ENCODE measurements at regions not wholly inside any gene's neighbourhood (a gene's known extent, or its start where the extent isn't known, plus 50 kb on each side); places are given as distances from the start of the nearest gene placed in this dataset.

DNA sequence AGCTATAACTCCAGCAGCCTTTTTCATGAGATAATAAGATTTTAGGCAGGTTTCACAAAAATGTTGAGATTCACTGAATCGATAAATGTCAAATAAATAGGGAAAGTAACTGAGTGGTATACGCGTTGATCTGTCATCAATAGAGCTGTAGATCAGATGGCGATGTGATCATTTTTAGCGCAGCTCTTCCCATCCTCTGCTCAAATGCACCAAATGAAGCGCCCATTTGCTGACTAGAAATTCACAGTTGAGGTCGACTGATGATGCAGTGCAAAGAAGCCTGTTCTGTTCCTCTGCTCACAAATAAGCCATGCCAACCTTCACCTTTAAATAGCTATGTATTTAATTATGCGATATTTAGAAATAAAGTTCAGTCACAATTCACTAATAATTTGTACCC, 693.5 kb downstream of the ARHGAP15 start (continued):
- TF ChIP-seq, protein P1, sequence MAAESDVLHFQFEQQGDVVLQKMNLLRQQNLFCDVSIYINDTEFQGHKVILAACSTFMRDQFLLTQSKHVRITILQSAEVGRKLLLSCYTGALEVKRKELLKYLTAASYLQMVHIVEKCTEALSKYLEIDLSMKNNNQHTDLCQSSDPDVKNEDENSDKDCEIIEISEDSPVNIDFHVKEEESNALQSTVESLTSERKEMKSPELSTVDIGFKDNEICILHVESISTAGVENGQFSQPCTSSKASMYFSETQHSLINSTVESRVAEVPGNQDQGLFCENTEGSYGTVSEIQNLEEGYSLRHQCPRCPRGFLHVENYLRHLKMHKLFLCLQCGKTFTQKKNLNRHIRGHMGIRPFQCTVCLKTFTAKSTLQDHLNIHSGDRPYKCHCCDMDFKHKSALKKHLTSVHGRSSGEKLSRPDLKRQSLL (tag by site-specific recombination; IDR thresholded peaks at IDR 0.05): no peak
- TF ChIP-seq ZNF830 (tag by site-specific recombination; IDR thresholded peaks at IDR 0.05; ENCODE audit: low read depth): no peak
- TF ChIP-seq, protein P2, sequence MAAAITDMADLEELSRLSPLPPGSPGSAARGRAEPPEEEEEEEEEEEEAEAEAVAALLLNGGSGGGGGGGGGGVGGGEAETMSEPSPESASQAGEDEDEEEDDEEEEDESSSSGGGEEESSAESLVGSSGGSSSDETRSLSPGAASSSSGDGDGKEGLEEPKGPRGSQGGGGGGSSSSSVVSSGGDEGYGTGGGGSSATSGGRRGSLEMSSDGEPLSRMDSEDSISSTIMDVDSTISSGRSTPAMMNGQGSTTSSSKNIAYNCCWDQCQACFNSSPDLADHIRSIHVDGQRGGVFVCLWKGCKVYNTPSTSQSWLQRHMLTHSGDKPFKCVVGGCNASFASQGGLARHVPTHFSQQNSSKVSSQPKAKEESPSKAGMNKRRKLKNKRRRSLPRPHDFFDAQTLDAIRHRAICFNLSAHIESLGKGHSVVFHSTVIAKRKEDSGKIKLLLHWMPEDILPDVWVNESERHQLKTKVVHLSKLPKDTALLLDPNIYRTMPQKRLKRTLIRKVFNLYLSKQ (tag by site-specific recombination; IDR thresholded peaks at IDR 0.05; ENCODE audit: borderline replicate concordance): no peak
- no peak for TF ChIP-seq ZNF701 (tag by site-specific recombination; IDR thresholded peaks at IDR 0.05)

DNA sequence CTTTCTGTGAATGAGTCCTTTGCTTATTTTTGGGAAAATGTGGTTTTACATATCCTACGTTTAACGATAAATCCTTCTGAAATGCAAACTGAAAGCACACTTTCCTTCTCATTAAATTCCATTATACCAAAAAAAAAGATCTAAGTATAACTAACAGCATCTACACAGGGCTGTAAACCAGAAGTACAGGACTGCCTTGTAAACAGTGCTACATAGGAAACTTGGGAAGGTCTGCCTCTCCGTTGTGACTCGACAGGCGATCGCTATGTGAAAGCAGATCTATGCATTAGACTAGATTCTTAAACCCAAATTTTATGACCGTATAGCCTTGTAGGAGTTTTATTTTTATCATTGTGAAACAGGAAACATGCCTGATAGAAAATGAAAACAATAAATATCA, 690.5 kb downstream of the ARHGAP15 start:
- Histone ChIP-seq H3K4me1 (ENCODE audit: control insufficient read depth, insufficient read depth, low read length) (no peaks in the 10 kb centered on the region), H3K27ac (ENCODE audit: extremely low read depth, low read depth, low read length) (no peak overlapping the region), H3K36me3 (ENCODE audit: control insufficient read depth in 2 of 2, insufficient read depth in 1 of 2, low read length in 2 of 2) (no peaks in the 10 kb centered on the region), H3K9me3 (ENCODE audit: control insufficient read depth, insufficient read depth, low read depth, low read length) (no peaks in the 10 kb centered on the region), H3K4me3 (ENCODE audit: low read depth, low read length) (no peak overlapping the region)
- ChIA-PET CTCF (no interaction called here), POLR2A (no interaction called here)
- TF ChIP-seq, protein P3, sequence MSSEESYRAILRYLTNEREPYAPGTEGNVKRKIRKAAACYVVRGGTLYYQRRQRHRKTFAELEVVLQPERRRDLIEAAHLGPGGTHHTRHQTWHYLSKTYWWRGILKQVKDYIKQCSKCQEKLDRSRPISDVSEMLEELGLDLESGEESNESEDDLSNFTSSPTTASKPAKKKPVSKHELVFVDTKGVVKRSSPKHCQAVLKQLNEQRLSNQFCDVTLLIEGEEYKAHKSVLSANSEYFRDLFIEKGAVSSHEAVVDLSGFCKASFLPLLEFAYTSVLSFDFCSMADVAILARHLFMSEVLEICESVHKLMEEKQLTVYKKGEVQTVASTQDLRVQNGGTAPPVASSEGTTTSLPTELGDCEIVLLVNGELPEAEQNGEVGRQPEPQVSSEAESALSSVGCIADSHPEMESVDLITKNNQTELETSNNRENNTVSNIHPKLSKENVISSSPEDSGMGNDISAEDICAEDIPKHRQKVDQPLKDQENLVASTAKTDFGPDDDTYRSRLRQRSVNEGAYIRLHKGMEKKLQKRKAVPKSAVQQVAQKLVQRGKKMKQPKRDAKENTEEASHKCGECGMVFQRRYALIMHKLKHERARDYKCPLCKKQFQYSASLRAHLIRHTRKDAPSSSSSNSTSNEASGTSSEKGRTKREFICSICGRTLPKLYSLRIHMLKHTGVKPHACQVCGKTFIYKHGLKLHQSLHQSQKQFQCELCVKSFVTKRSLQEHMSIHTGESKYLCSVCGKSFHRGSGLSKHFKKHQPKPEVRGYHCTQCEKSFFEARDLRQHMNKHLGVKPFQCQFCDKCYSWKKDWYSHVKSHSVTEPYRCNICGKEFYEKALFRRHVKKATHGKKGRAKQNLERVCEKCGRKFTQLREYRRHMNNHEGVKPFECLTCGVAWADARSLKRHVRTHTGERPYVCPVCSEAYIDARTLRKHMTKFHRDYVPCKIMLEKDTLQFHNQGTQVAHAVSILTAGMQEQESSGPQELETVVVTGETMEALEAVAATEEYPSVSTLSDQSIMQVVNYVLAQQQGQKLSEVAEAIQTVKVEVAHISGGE (tag by site-specific recombination; conservative IDR thresholded peaks at IDR 0.05; ENCODE audit: low read depth): no peak
- TF ChIP-seq, protein P4, sequence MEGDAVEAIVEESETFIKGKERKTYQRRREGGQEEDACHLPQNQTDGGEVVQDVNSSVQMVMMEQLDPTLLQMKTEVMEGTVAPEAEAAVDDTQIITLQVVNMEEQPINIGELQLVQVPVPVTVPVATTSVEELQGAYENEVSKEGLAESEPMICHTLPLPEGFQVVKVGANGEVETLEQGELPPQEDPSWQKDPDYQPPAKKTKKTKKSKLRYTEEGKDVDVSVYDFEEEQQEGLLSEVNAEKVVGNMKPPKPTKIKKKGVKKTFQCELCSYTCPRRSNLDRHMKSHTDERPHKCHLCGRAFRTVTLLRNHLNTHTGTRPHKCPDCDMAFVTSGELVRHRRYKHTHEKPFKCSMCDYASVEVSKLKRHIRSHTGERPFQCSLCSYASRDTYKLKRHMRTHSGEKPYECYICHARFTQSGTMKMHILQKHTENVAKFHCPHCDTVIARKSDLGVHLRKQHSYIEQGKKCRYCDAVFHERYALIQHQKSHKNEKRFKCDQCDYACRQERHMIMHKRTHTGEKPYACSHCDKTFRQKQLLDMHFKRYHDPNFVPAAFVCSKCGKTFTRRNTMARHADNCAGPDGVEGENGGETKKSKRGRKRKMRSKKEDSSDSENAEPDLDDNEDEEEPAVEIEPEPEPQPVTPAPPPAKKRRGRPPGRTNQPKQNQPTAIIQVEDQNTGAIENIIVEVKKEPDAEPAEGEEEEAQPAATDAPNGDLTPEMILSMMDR (tag by site-specific recombination; IDR thresholded peaks at IDR 0.05): no peak
- TF ChIP-seq, protein P5, sequence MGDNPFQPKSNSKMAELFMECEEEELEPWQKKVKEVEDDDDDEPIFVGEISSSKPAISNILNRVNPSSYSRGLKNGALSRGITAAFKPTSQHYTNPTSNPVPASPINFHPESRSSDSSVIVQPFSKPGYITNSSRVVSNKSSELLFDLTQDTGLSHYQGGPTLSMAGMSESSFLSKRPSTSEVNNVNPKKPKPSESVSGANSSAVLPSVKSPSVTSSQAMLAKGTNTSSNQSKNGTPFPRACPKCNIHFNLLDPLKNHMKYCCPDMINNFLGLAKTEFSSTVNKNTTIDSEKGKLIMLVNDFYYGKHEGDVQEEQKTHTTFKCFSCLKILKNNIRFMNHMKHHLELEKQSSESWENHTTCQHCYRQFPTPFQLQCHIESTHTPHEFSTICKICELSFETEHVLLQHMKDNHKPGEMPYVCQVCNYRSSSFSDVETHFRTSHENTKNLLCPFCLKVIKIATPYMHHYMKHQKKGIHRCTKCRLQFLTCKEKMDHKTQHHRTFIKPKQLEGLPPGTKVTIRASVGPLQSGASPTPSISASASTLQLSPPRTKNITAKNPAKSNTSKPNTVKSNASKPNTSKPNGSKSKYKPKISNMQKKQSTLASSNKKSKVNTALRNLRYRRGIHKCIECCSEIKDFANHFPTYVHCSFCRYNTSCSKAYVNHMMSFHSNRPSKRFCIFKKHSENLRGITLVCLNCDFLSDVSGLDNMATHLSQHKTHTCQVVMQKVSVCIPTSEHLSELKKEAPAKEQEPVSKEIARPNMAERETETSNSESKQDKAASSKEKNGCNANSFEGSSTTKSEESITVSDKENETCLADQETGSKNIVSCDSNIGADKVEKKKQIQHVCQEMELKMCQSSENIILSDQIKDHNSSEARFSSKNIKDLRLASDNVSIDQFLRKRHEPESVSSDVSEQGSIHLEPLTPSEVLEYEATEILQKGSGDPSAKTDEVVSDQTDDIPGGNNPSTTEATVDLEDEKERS (tag by site-specific recombination; IDR thresholded peaks at IDR 0.05): no peak
- TF ChIP-seq, protein P6, sequence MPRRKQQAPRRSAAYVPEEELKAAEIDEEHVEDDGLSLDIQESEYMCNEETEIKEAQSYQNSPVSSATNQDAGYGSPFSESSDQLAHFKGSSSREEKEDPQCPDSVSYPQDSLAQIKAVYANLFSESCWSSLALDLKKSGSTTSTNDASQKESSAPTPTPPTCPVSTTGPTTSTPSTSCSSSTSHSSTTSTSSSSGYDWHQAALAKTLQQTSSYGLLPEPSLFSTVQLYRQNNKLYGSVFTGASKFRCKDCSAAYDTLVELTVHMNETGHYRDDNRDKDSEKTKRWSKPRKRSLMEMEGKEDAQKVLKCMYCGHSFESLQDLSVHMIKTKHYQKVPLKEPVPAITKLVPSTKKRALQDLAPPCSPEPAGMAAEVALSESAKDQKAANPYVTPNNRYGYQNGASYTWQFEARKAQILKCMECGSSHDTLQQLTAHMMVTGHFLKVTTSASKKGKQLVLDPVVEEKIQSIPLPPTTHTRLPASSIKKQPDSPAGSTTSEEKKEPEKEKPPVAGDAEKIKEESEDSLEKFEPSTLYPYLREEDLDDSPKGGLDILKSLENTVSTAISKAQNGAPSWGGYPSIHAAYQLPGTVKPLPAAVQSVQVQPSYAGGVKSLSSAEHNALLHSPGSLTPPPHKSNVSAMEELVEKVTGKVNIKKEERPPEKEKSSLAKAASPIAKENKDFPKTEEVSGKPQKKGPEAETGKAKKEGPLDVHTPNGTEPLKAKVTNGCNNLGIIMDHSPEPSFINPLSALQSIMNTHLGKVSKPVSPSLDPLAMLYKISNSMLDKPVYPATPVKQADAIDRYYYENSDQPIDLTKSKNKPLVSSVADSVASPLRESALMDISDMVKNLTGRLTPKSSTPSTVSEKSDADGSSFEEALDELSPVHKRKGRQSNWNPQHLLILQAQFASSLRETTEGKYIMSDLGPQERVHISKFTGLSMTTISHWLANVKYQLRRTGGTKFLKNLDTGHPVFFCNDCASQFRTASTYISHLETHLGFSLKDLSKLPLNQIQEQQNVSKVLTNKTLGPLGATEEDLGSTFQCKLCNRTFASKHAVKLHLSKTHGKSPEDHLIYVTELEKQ (tag by site-specific recombination; IDR thresholded peaks at IDR 0.05; ENCODE audit: borderline replicate concordance): no peak
- TF ChIP-seq, protein P7, sequence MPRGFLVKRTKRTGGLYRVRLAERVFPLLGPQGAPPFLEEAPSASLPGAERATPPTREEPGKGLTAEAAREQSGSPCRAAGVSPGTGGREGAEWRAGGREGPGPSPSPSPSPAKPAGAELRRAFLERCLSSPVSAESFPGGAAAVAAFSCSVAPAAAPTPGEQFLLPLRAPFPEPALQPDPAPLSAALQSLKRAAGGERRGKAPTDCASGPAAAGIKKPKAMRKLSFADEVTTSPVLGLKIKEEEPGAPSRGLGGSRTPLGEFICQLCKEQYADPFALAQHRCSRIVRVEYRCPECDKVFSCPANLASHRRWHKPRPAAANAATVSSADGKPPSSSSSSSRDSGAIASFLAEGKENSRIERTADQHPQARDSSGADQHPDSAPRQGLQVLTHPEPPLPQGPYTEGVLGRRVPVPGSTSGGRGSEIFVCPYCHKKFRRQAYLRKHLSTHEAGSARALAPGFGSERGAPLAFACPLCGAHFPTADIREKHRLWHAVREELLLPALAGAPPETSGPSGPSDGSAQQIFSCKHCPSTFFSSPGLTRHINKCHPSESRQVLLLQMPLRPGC (tag by site-specific recombination; IDR thresholded peaks at IDR 0.05): no peak
- TF ChIP-seq ZNF2 (tag by site-specific recombination; IDR thresholded peaks at IDR 0.05): no peak
- no peak for TF ChIP-seq ZNF792 (tag by site-specific recombination; IDR thresholded peaks at IDR 0.05)
- no peak for TF ChIP-seq ZNF585B (tag by site-specific recombination; IDR thresholded peaks at IDR 0.05)
